H1 (cell line): ENCODE measurements at regions not wholly inside any gene's neighbourhood (a gene's known extent, or its start where the extent isn't known, plus 50 kb on each side); places are given as distances from the start of the nearest gene placed in this dataset.

Experiments used
- CREB1 ChIP-seq: IDR thresholded peaks from 2 replicates; pipeline ENCODE4 v1.6.1; 2012; ENCODE audit warnings: inconsistent platforms
- HDAC6 ChIP-seq: IDR thresholded peaks from one replicate; pipeline ENCODE4 v1.7.1; 2012; ENCODE audit warnings: low read depth, mild to moderate bottlenecking, inconsistent platforms, low read length, moderate library complexity
- MAX ChIP-seq: IDR thresholded peaks from 2 replicates; pipeline ENCODE4 v1.6.1; 2012; ENCODE audit warnings: inconsistent platforms
- NANOG ChIP-seq: IDR thresholded peaks from 2 replicates; pipeline ENCODE4 v1.6.1; 2011; ENCODE audit warnings: low read length, low read depth, mild to moderate bottlenecking, inconsistent platforms; ENCODE audit not compliant: insufficient read depth, poor library complexity, severe bottlenecking
- RAD21 ChIP-seq, 2 experiments: IDR thresholded peaks in 1 of 2; conservative IDR thresholded peaks in 1 of 2; 2 replicates each; pipeline ENCODE4 v1.6.1; 2011; ENCODE audit warnings: low read depth in 2 of 2, low read length in 2 of 2, improper control_type of control experiment in 1 of 2, inconsistent platforms in 1 of 2, mild to moderate bottlenecking in 1 of 2, moderate library complexity in 1 of 2
- TF ChIP-seq, protein P1 (sequence below): IDR thresholded peaks from 2 replicates; pipeline ENCODE4 v1.6.1; 2012; ENCODE audit warnings: inconsistent platforms

DNA sequence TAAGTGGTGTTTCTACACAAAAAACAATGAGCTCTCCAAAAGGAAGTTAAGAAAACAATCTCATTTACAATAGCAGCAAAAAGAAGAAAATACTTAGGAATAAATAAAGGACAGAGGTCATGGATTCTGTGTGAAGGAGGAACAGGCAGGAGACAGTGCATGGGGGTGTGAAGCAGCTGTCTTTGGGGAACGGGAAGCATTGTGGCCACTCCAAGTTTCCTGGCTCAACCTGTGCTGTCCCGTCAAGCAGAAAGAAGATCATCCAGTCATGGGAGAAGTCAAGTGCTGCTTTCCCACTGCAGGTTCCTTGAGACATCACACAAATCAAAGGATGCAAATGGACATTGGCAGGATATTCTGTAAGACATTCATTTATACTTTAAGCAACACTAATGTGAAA is 66.1 kb upstream of the MAML3 start:
- TF ChIP-seq, protein P1, sequence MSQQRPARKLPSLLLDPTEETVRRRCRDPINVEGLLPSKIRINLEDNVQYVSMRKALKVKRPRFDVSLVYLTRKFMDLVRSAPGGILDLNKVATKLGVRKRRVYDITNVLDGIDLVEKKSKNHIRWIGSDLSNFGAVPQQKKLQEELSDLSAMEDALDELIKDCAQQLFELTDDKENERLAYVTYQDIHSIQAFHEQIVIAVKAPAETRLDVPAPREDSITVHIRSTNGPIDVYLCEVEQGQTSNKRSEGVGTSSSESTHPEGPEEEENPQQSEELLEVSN: no peak
- TF ChIP-seq MAX (no peak), HDAC6 (no peak), NANOG (no peak), CREB1 (no peak), RAD21 (IDR thresholded peaks at IDR 0.05 in 1 of 2, conservative IDR thresholded peaks at IDR 0.05 in 1 of 2; ENCODE audit: low read depth in 2 of 2, low read length in 2 of 2) (no peak)
